ENCODE measurements at regions not wholly inside any gene's neighbourhood (a gene's known extent, or its start where the extent isn't known, plus 50 kb on each side); places are given as distances from the start of the nearest gene placed in this dataset.

- H3K27me3 Mint-ChIP-seq (ENCODE audit: insufficient read depth): no peaks in the 10 kb centered on the region
- no peak overlapping the region for H3K27ac Mint-ChIP-seq
- no peaks in the 10 kb centered on the region for H3K9me3 Mint-ChIP-seq
- Histone ChIP-seq H3K9ac (ENCODE audit: extremely low read depth, low read length, poor library complexity, severe bottlenecking) (no peak overlapping the region), H3K4me3 (ENCODE audit: low read length) (no peak overlapping the region), H3K9me3 (ENCODE audit: control insufficient read depth, low read length) (no peaks in the 10 kb centered on the region), H3K36me3 (ENCODE audit: control insufficient read depth, insufficient read depth, low read length) (no peaks in the 10 kb centered on the region), H3K27ac (ENCODE audit: low read depth, low read length) (no peak overlapping the region), H3K27me3 (ENCODE audit: control insufficient read depth, insufficient read depth, low read length, poor library complexity, severe bottlenecking) (no peaks in the 10 kb centered on the region), H3K4me1 (ENCODE audit: control insufficient read depth, insufficient read depth, low read length) (no peaks in the 10 kb centered on the region)
- no peak for TF ChIP-seq CTCF (conservative IDR thresholded peaks at IDR 0.05)
- H3K4me1 Mint-ChIP-seq: peaks cover 7% of the 10 kb centered on the region
- no peaks in the 10 kb centered on the region for H3K36me3 Mint-ChIP-seq (ENCODE audit: low read depth)
- no peak for DNase-seq
- 89 to 94% methylated on average over 1 to 2 of the region's 2 CpGs for WGBS, 2 experiments (ENCODE audit: insufficient coverage in 1 of 2, insufficient read length in 1 of 2)
- no peak overlapping the region for H3K4me3 Mint-ChIP-seq
Observed at GRCh38 chr3:182083112-182083511, 371.4 kb downstream of the SOX2 start.

GRCh38 chr3:182092662-182093262, 381.0 kb downstream of the SOX2 start:
- Histone ChIP-seq H3K27ac (ENCODE audit: low read depth, low read length) (peak overlapping the region; percentile 58), H3K9me3 (ENCODE audit: control insufficient read depth, low read length) (no peaks in the 10 kb centered on the region), H3K27me3 (ENCODE audit: control insufficient read depth, insufficient read depth, low read length, poor library complexity, severe bottlenecking) (no peaks in the 10 kb centered on the region), H3K36me3 (ENCODE audit: control insufficient read depth, insufficient read depth, low read length) (no peaks in the 10 kb centered on the region), H3K4me1 (ENCODE audit: control insufficient read depth, insufficient read depth, low read length) (no peaks in the 10 kb centered on the region), H3K4me3 (ENCODE audit: low read length) (no peak overlapping the region), H3K9ac (ENCODE audit: extremely low read depth, low read length, poor library complexity, severe bottlenecking) (no peak overlapping the region)
- no peak overlapping the region for H3K27ac Mint-ChIP-seq
- no peak overlapping the region for H3K4me3 Mint-ChIP-seq
- H3K4me1 Mint-ChIP-seq: peaks cover 4% of the 10 kb centered on the region
- WGBS, 2 experiments (ENCODE audit: insufficient coverage in 1 of 2, insufficient read length in 1 of 2): 47 to 62% methylated on average over 5 to 6 of the region's 6 CpGs
- H3K27me3 Mint-ChIP-seq (ENCODE audit: insufficient read depth): no peaks in the 10 kb centered on the region
- no peak for TF ChIP-seq CTCF (conservative IDR thresholded peaks at IDR 0.05)
- H3K36me3 Mint-ChIP-seq (ENCODE audit: low read depth): no peaks in the 10 kb centered on the region
- H3K9me3 Mint-ChIP-seq: no peaks in the 10 kb centered on the region
- DNase-seq: peak; percentile 57

- no peaks in the 10 kb centered on the region for H3K27me3 ChIP-seq (ENCODE audit: control insufficient read depth, insufficient read depth, low read length, poor library complexity, severe bottlenecking)
- Mint-ChIP-seq H3K4me3 (no peak overlapping the region), H3K27me3 (ENCODE audit: insufficient read depth) (no peaks in the 10 kb centered on the region), H3K36me3 (ENCODE audit: low read depth) (no peaks in the 10 kb centered on the region), H3K27ac (no peak overlapping the region), H3K9me3 (no peaks in the 10 kb centered on the region), H3K4me1 (peaks cover 4% of the 10 kb centered on the region)
- no peak for DNase-seq
- no peaks in the 10 kb centered on the region for H3K4me1 ChIP-seq (ENCODE audit: control insufficient read depth, insufficient read depth, low read length)
- 84 to 96% methylated on average over 4 of the region's 4 CpGs for WGBS, 2 experiments (ENCODE audit: insufficient coverage in 1 of 2, insufficient read length in 1 of 2)
- no peak overlapping the region for H3K27ac ChIP-seq (ENCODE audit: low read depth, low read length)
- H3K9ac ChIP-seq (ENCODE audit: extremely low read depth, low read length, poor library complexity, severe bottlenecking): no peak overlapping the region
- no peak overlapping the region for H3K4me3 ChIP-seq (ENCODE audit: low read length)
- H3K9me3 ChIP-seq (ENCODE audit: control insufficient read depth, low read length): no peaks in the 10 kb centered on the region
- TF ChIP-seq CTCF (conservative IDR thresholded peaks at IDR 0.05): no peak
- H3K36me3 ChIP-seq (ENCODE audit: control insufficient read depth, insufficient read depth, low read length): no peaks in the 10 kb centered on the region
Observed at GRCh38 chr3:182094321-182094720, 382.6 kb downstream of the SOX2 start.
